CD14-positive monocyte (primary cell): ENCODE measurements at regions not wholly inside any gene's neighbourhood (a gene's known extent, or its start where the extent isn't known, plus 50 kb on each side); places are given as distances from the start of the nearest gene placed in this dataset.

ENCODE experiments used
- DNase-seq, 3 donors: peaks; one replicate each; pipeline ENCODE4 v3.0.0-alpha.2; 2011 to 2022
- H2AFZ ChIP-seq: 2 replicates; pipeline ENCODE4 v1.6.0; 2012; ENCODE audit warnings: mild to moderate bottlenecking, low read depth, low read length, inconsistent platforms; ENCODE audit not compliant: insufficient read depth, poor library complexity, severe bottlenecking
- H3K27ac ChIP-seq, 2 donors: 1 replicate in 1 of 2; 2 replicates in 1 of 2; pipeline ENCODE4 v1.5.1; 2012 to 2013; ENCODE audit warnings: low read length in 2 of 2, control low read depth in 1 of 2, inconsistent platforms in 1 of 2, low read depth in 1 of 2, mild to moderate bottlenecking in 1 of 2
- H3K27me3 ChIP-seq, 2 donors: one replicate each; pipeline versions ENCODE4 v1.6.0 to v1.6.1; 2011 to 2013; ENCODE audit warnings: low read length in 2 of 2; ENCODE audit not compliant: control insufficient read depth in 2 of 2, insufficient read depth in 2 of 2
- H3K36me3 ChIP-seq, 2 donors: replicated peaks in 1 of 2; 1 replicate in 1 of 2; 2 replicates in 1 of 2; pipeline versions ENCODE4 v1.5.1 to v1.6.1; 2012 to 2013; ENCODE audit warnings: low read length in 2 of 2, control low read depth in 1 of 2, inconsistent platforms in 1 of 2, mild to moderate bottlenecking in 1 of 2; ENCODE audit not compliant: insufficient read depth in 2 of 2, control insufficient read depth in 1 of 2
- H3K4me1 ChIP-seq, 2 donors: 1 replicate in 1 of 2; 2 replicates in 1 of 2; pipeline versions ENCODE4 v1.5.1 to v1.6.1; 2012 to 2013; ENCODE audit warnings: low read length in 2 of 2, control low read depth in 1 of 2, inconsistent platforms in 1 of 2, mild to moderate bottlenecking in 1 of 2, moderate library complexity in 1 of 2; ENCODE audit not compliant: insufficient read depth in 2 of 2, control insufficient read depth in 1 of 2
- H3K4me2 ChIP-seq: replicated peaks from 2 replicates; pipeline ENCODE3; 2012; ENCODE audit warnings: low read length, moderate library complexity, mild to moderate bottlenecking; ENCODE audit not compliant: poor library complexity, severe bottlenecking; ENCODE audit errors: extremely low read depth
- H3K4me3 ChIP-seq, 3 experiments: fragments of 200-600 bp in 1 of 3; sonication (generic) in 1 of 3; replicated peaks in 1 of 3; 1 replicate in 2 of 3; 2 replicates in 1 of 3; pipeline ENCODE4 v1.5.1; 2011 to 2013; ENCODE audit warnings: low read length in 3 of 3, mild to moderate bottlenecking in 3 of 3, control low read depth in 2 of 3, low read depth in 2 of 3, inconsistent platforms in 1 of 3, moderate library complexity in 1 of 3
- H3K79me2 ChIP-seq: 2 replicates; pipeline ENCODE4 v1.6.0; 2012; ENCODE audit warnings: mild to moderate bottlenecking, control low read depth, inconsistent platforms, low read length, moderate library complexity; ENCODE audit not compliant: insufficient read depth
- H3K9ac ChIP-seq: 2 replicates; pipeline ENCODE4 v1.6.0; 2017; ENCODE audit warnings: low read length, mild to moderate bottlenecking; ENCODE audit not compliant: insufficient read depth, poor library complexity, severe bottlenecking
- H3K9me3 ChIP-seq, 2 donors: replicated peaks in 1 of 2; 1 replicate in 1 of 2; 2 replicates in 1 of 2; pipeline versions ENCODE4 v1.5.1 to v1.6.1; 2012 to 2013; ENCODE audit warnings: low read length in 2 of 2, control low read depth in 1 of 2; ENCODE audit not compliant: control insufficient read depth in 1 of 2, insufficient read depth in 1 of 2
- H4K20me1 ChIP-seq: 2 replicates; pipeline ENCODE4 v1.6.0; 2012; ENCODE audit warnings: mild to moderate bottlenecking, low read length, control low read depth, moderate library complexity; ENCODE audit not compliant: insufficient read depth
- H3K27ac Mint-ChIP-seq, 7 donors: one replicate each; pipeline ENCODE4 v1.8.0; 2020; ENCODE audit warnings: mild to moderate bottlenecking in 7 of 7, mixed read lengths in 7 of 7, moderate library complexity in 6 of 7, inconsistent platforms in 2 of 7
- H3K27me3 Mint-ChIP-seq, 3 donors: one replicate each; pipeline ENCODE4 v1.8.0; 2021 to 2022; ENCODE audit warnings: low read depth in 3 of 3, mild to moderate bottlenecking in 3 of 3, mixed read lengths in 3 of 3, moderate library complexity in 3 of 3, inconsistent platforms in 1 of 3
- H3K36me3 Mint-ChIP-seq, 2 donors: one replicate each; pipeline ENCODE4 v1.8.0; 2020; ENCODE audit warnings: mixed read lengths in 2 of 2, inconsistent platforms in 1 of 2, mild to moderate bottlenecking in 1 of 2
- H3K4me1 Mint-ChIP-seq: one replicate; pipeline ENCODE4 v1.8.0; 2020; ENCODE audit warnings: mild to moderate bottlenecking, mixed read lengths
- H3K4me3 Mint-ChIP-seq, 2 donors: one replicate each; pipeline ENCODE4 v1.8.0; 2020; ENCODE audit warnings: mild to moderate bottlenecking in 2 of 2, mixed read lengths in 2 of 2, moderate library complexity in 1 of 2
- H3K9me3 Mint-ChIP-seq, 7 donors: one replicate each; pipeline ENCODE4 v1.8.0; 2020 to 2022; ENCODE audit warnings: mixed read lengths in 7 of 7, mild to moderate bottlenecking in 6 of 7, moderate library complexity in 6 of 7, inconsistent platforms in 2 of 7
- WGBS: methylation state at CpG from one replicate; pipeline ENCODE4 v1.1.5; 2013; ENCODE audit warnings: missing lambda C conversion rate; ENCODE audit not compliant: insufficient coverage; 5-methylcytosine and 5-hydroxymethylcytosine counted together
- intact Hi-C, 2 donors: fragments of 100-400 bp; cut with micrococcal nuclease; formaldehyde crosslinking; loops; one replicate each; pipeline versions ENCODE4 v1.15.0 to v1.15.1; 2023
- TF ChIP-seq, protein P1 (sequence below): fragments of 200-600 bp; IDR thresholded peaks from one replicate; pipeline ENCODE4 v1.8.0; 2022; ENCODE audit warnings: antibody characterized with exemption, mild to moderate bottlenecking

DNA sequence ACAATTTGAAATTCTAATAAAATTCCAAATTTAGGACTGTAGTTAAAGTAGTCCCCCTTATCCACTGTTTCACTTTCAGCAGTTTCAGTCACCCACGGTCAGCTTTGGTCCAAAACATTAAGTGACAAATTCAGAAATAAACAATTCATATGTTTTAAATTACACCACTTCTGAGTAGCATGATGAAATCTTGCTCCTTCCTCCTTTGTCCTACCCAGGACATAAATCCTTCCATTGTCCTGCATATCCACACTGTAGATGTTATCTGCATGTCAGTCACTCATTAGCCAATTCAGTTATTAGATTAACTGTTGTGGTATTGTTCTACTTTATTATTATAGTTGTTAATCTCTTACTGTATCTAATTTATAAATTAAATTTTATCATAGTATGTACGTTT lies 376.5 kb downstream of the SH3GL2 start:
- no peak overlapping the region for H3K27ac Mint-ChIP-seq
- TF ChIP-seq, protein P1, sequence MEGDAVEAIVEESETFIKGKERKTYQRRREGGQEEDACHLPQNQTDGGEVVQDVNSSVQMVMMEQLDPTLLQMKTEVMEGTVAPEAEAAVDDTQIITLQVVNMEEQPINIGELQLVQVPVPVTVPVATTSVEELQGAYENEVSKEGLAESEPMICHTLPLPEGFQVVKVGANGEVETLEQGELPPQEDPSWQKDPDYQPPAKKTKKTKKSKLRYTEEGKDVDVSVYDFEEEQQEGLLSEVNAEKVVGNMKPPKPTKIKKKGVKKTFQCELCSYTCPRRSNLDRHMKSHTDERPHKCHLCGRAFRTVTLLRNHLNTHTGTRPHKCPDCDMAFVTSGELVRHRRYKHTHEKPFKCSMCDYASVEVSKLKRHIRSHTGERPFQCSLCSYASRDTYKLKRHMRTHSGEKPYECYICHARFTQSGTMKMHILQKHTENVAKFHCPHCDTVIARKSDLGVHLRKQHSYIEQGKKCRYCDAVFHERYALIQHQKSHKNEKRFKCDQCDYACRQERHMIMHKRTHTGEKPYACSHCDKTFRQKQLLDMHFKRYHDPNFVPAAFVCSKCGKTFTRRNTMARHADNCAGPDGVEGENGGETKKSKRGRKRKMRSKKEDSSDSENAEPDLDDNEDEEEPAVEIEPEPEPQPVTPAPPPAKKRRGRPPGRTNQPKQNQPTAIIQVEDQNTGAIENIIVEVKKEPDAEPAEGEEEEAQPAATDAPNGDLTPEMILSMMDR, result no peak

DNA sequence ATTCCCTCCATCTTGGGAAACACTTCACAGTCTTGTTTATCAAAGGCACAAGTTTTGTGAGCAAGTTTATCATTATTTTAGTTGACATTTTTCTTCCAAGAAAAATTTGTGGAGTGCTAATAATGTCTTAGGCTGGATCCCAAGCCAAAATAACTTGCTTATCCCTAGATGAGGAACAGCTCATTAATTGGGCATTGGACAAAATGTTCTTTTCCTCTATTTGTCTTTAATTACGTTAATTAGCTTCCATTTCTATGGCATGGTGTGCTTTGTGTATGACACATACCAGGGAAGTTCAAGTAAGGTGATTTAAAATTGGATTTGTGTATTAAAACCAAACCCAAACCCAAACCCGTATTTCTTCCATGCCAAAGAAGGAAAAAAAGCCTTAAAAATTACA lies 379.5 kb downstream of the SH3GL2 start:
- Mint-ChIP-seq H3K4me3 (no peak overlapping the region), H3K9me3 (peaks cover 0 to 4% (median 0%) of the 10 kb centered on the region in 7 donors)
- no CpG with 5 or more reads among the region's 2 CpGs for WGBS

More for the DNA sequence above, 376.5 kb downstream of the SH3GL2 start:
- Histone ChIP-seq H4K20me1 (no peaks in the 10 kb centered on the region), H3K9me3 (peaks cover 0 to 4% of the 10 kb centered on the region in 2 donors), H3K27me3 (no peaks in the 10 kb centered on the region), H3K79me2 (no peaks in the 10 kb centered on the region), H3K4me3 (no peak overlapping the region), H3K27ac (no peak overlapping the region), H2AFZ (no peak overlapping the region), H3K9ac (no peak overlapping the region), H3K4me2 (no peak overlapping the region), H3K4me1 (no peaks in the 10 kb centered on the region), H3K36me3 (no peaks in the 10 kb centered on the region)
- intact Hi-C loops, result no loop called here
- WGBS, result no CpG with 5 or more reads among the region's 2 CpGs
- Mint-ChIP-seq H3K4me1 (no peaks in the 10 kb centered on the region), H3K36me3 (no peaks in the 10 kb centered on the region), H3K27me3 (no peaks in the 10 kb centered on the region), H3K4me3 (no peak overlapping the region), H3K9me3 (peaks cover 0 to 4% (median 1%) of the 10 kb centered on the region in 7 donors)
- no peak for DNase-seq

More for the DNA sequence above, 379.5 kb downstream of the SH3GL2 start:
- no peak for DNase-seq
- Mint-ChIP-seq H3K4me1 (no peaks in the 10 kb centered on the region), H3K27me3 (peaks cover 0 to 2% (median 0%) of the 10 kb centered on the region in 3 donors), H3K36me3 (no peaks in the 10 kb centered on the region), H3K27ac (no peak overlapping the region)
- intact Hi-C loops, result no loop called here
- H3K27ac ChIP-seq, result no peak overlapping the region
- H4K20me1 ChIP-seq, result no peaks in the 10 kb centered on the region
- no peak overlapping the region for H3K9ac ChIP-seq
- H2AFZ ChIP-seq, result no peak overlapping the region
- TF ChIP-seq, protein P1, result no peak
- H3K4me2 ChIP-seq, result no peak overlapping the region
- peaks cover 0 to 5% of the 10 kb centered on the region in 2 donors for H3K9me3 ChIP-seq
- no peak overlapping the region for H3K4me3 ChIP-seq
- H3K79me2 ChIP-seq, result no peaks in the 10 kb centered on the region
- H3K4me1 ChIP-seq, result no peaks in the 10 kb centered on the region
- H3K36me3 ChIP-seq, result no peaks in the 10 kb centered on the region
- no peaks in the 10 kb centered on the region for H3K27me3 ChIP-seq
